ENCODE measurements at regions not wholly inside any gene's neighbourhood (a gene's known extent, or its start where the extent isn't known, plus 50 kb on each side); places are given as distances from the start of the nearest gene placed in this dataset.

- Histone ChIP-seq H3K27ac (ENCODE audit: low read depth in 2 of 2, low read length in 1 of 2) (no peak overlapping the region), H3K4me2 (no peak overlapping the region), H3K27me3 (ENCODE audit: insufficient read depth) (no peaks in the 10 kb centered on the region), H4K20me1 (ENCODE audit: insufficient read depth) (no peaks in the 10 kb centered on the region), H3K9me3 (no peaks in the 10 kb centered on the region), H3K9ac (no peak overlapping the region), H3K4me3 (ENCODE audit: low read depth in 2 of 2, low read length in 1 of 2) (no peak overlapping the region), H3K4me1 (ENCODE audit: control insufficient read depth in 1 of 2, insufficient read depth in 2 of 2, low read depth in 1 of 2, low read length in 1 of 2) (no peaks in the 10 kb centered on the region), H3K79me2 (ENCODE audit: insufficient read depth) (no peaks in the 10 kb centered on the region), H3F3A (replicated peaks; ENCODE audit: insufficient read depth) (no peaks in the 10 kb centered on the region), H3K9me2 (no peaks in the 10 kb centered on the region), H3K36me3 (replicated peaks in 1 of 2; ENCODE audit: control insufficient read depth in 1 of 2, insufficient read depth in 2 of 2, low read length in 1 of 2) (no peaks in the 10 kb centered on the region), H2AFZ (ENCODE audit: low read depth) (no peak overlapping the region)
- DNase-seq: no peak
- WGBS (ENCODE audit: low lambda C conversion rate): 63% methylated on average over 2 of the region's 2 CpGs
- CTCF ChIA-PET: no interaction called here
- POLR2A ChIA-PET: no interaction called here
- no peak for TF ChIP-seq ZBTB33 (IDR thresholded peaks at IDR 0.05; ENCODE audit: borderline replicate concordance, low read depth)
- no peak for TF ChIP-seq FOXJ3 (CRISPR knock-in tag; IDR thresholded peaks at IDR 0.05)
- no peak for TF ChIP-seq RFX5 (IDR thresholded peaks at IDR 0.05; ENCODE audit: low read length)
- TF ChIP-seq MXI1 (IDR thresholded peaks at IDR 0.05; ENCODE audit: low read depth, low read length): no peak
- no peak for TF ChIP-seq MEF2A (IDR thresholded peaks at IDR 0.05; ENCODE audit: borderline replicate concordance, low read depth)
- no peak for TF ChIP-seq SIN3A (IDR thresholded peaks at IDR 0.05; ENCODE audit: borderline replicate concordance, low read depth, low read length)
- no peak for TF ChIP-seq TAF1 (IDR thresholded peaks at IDR 0.05; ENCODE audit: borderline replicate concordance, low read depth, low read length)
- TF ChIP-seq FOSL2 (IDR thresholded peaks at IDR 0.05; ENCODE audit: borderline replicate concordance, low read depth): no peak
- no peak for TF ChIP-seq ELF1 (IDR thresholded peaks at IDR 0.05)
- TF ChIP-seq, protein P1, sequence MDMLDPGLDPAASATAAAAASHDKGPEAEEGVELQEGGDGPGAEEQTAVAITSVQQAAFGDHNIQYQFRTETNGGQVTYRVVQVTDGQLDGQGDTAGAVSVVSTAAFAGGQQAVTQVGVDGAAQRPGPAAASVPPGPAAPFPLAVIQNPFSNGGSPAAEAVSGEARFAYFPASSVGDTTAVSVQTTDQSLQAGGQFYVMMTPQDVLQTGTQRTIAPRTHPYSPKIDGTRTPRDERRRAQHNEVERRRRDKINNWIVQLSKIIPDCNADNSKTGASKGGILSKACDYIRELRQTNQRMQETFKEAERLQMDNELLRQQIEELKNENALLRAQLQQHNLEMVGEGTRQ (IDR thresholded peaks at IDR 0.05; ENCODE audit: borderline replicate concordance, low read depth, low read length): no peak
- no peak for TF ChIP-seq NFIC (IDR thresholded peaks at IDR 0.05; ENCODE audit: borderline replicate concordance)
- TF ChIP-seq YY1 (IDR thresholded peaks at IDR 0.05; ENCODE audit: low read depth): no peak
- TF ChIP-seq REST (IDR thresholded peaks at IDR 0.05; ENCODE audit: low read depth, low read length): no peak
These were observed 182.7 kb upstream of the E2F7 start for GRCh38 chr12:77248036-77248435.
